Thymus (tissue), 11 donors: ENCODE measurements at regions not wholly inside any gene's neighbourhood (a gene's known extent, or its start where the extent isn't known, plus 50 kb on each side); places are given as distances from the start of the nearest gene placed in this dataset.

Source experiments
- DNase-seq, 9 donors: peaks; one replicate each; pipeline ENCODE4 v3.0.0-alpha.2; 2013; ENCODE audit warnings: low spot score in 9 of 9, low read depth in 6 of 9, missing footprints in 1 of 9
- H3K27ac ChIP-seq, 2 donors: one replicate each; pipeline ENCODE4 v1.5.1; 2013; ENCODE audit warnings: control low read depth in 1 of 2, low read depth in 1 of 2, low read length in 1 of 2, mild to moderate bottlenecking in 1 of 2, moderate library complexity in 1 of 2
- H3K27me3 ChIP-seq, 2 donors: one replicate each; pipeline ENCODE4 v1.5.1; 2013; ENCODE audit warnings: low read length in 1 of 2; ENCODE audit not compliant: control insufficient read depth in 2 of 2, insufficient read depth in 1 of 2
- H3K36me3 ChIP-seq, 2 donors: one replicate each; pipeline ENCODE4 v1.5.1; 2013; ENCODE audit warnings: low read length in 1 of 2, mild to moderate bottlenecking in 1 of 2, moderate library complexity in 1 of 2; ENCODE audit not compliant: control insufficient read depth in 2 of 2, insufficient read depth in 2 of 2
- H3K4me1 ChIP-seq, 2 donors: one replicate each; pipeline ENCODE4 v1.5.1; 2013; ENCODE audit warnings: low read length in 2 of 2; ENCODE audit not compliant: control insufficient read depth in 2 of 2, insufficient read depth in 2 of 2
- H3K4me3 ChIP-seq, 2 donors: one replicate each; pipeline ENCODE4 v1.5.1; 2013; ENCODE audit warnings: low read length in 2 of 2, control low read depth in 1 of 2, mild to moderate bottlenecking in 1 of 2
- H3K9me3 ChIP-seq, 2 donors: one replicate each; pipeline ENCODE4 v1.5.1; 2013; ENCODE audit warnings: low read length in 1 of 2, mild to moderate bottlenecking in 1 of 2; ENCODE audit not compliant: control insufficient read depth in 2 of 2, insufficient read depth in 1 of 2
- WGBS: extraction: QIAGEN DNeasy Blood & Tissue Kit; methylation state at CpG from one replicate; pipeline ENCODE4 v1.1.7; 2013; 5-methylcytosine and 5-hydroxymethylcytosine counted together
- donor health status: healthy.

- Histone ChIP-seq H3K27ac (no peak overlapping the region), H3K27me3 (no peaks in the 10 kb centered on the region), H3K4me3 (no peak overlapping the region), H3K36me3 (no peaks in the 10 kb centered on the region), H3K4me1 (no peaks in the 10 kb centered on the region), H3K9me3 (no peaks in the 10 kb centered on the region)
- WGBS: 94% methylated on average over 4 of the region's 4 CpGs
- DNase-seq: no peak
Measured at GRCh38 chr5:34511063-34511462, 145.1 kb upstream of the RAI14 start.

DNA sequence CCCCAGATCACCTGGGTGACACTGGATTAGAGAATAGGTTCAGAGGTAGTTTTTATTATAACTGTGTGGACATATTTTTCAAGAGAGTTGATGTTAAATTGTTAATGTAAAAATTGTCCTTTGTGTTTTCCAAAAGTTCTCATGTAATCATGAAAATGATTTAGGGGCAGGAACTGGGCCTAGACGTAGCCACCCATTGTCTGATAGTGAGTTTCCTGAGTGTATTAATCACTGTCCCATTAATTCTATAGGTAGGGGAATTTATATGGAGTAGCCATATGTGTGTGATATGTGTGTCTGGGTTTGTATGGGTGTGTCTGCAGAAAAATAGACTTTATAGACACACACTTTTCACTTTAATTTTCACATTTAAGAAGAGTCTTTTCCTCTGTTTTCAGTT, 144.6 kb upstream of the RAI14 start:
- H3K27me3 ChIP-seq: no peaks in the 10 kb centered on the region
- H3K9me3 ChIP-seq: no peaks in the 10 kb centered on the region
- H3K27ac ChIP-seq: no peak overlapping the region
- H3K36me3 ChIP-seq: no peaks in the 10 kb centered on the region
- DNase-seq: no peak
- WGBS: 100% methylated on average over 1 of the region's 1 CpG
- no peaks in the 10 kb centered on the region for H3K4me1 ChIP-seq
- H3K4me3 ChIP-seq: no peak overlapping the region

DNA sequence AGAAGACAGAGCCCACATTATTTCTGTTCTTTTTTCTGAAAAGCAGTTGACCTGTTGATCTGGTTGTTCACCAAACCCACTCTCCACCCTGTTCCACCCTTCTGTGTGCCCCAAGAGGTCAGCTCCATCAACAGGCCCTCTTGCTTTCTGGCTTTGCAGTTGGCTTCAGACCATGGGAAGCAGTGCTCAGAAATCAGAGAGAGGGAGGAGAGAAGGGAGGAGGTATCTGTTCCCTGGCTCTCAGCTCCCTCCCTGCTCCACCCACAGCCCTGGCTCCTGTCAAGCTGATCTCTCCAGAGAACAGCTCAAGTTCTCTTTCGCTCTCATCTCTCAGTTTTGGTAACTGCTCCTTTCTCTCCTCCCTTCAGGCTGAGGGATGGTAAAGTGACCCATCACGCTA, 144.2 kb upstream of the RAI14 start:
- Histone ChIP-seq H3K36me3 (no peaks in the 10 kb centered on the region), H3K27me3 (no peaks in the 10 kb centered on the region), H3K4me1 (no peaks in the 10 kb centered on the region), H3K4me3 (no peak overlapping the region), H3K27ac (no peak overlapping the region), H3K9me3 (no peaks in the 10 kb centered on the region)
- WGBS: 94% methylated on average over 2 of the region's 2 CpGs
- DNase-seq: no peak

GRCh38 chr5:34516166-34516565, 140.0 kb upstream of the RAI14 start:
- Histone ChIP-seq H3K27ac (no peak overlapping the region), H3K27me3 (no peaks in the 10 kb centered on the region), H3K36me3 (no peaks in the 10 kb centered on the region), H3K4me3 (no peak overlapping the region), H3K9me3 (no peaks in the 10 kb centered on the region), H3K4me1 (no peaks in the 10 kb centered on the region)
- 100% methylated on average over 1 of the region's 1 CpG for WGBS
- DNase-seq: no peak

- Histone ChIP-seq H3K27me3 (no peaks in the 10 kb centered on the region), H3K4me1 (no peaks in the 10 kb centered on the region), H3K36me3 (no peaks in the 10 kb centered on the region), H3K27ac (no peak overlapping the region), H3K4me3 (no peak overlapping the region), H3K9me3 (no peaks in the 10 kb centered on the region)
- no peak for DNase-seq
- WGBS: 96% methylated on average over 6 of the region's 6 CpGs
Measured at GRCh38 chr5:34516686-34517085, 139.4 kb upstream of the RAI14 start.

DNA sequence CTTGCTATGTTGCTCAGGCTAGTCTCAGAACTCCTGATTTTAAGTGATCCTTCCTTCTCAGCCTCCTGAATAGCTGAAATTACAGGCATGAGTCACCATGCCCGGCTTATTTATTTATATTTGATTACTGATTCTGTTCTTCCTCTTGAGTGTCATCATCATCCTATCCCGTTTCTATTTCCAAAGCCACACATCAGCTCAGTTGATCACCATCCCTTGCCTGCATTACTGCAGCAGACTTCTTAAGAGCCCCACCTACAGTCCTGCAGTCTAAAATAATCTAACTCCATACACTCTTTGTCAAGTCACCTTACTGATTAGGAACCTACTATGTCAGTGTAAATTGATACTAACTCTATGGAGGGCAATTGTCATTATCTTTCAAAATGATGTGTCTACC, 138.9 kb upstream of the RAI14 start:
- WGBS: 46% methylated on average over 2 of the region's 2 CpGs
- Histone ChIP-seq H3K9me3 (no peaks in the 10 kb centered on the region), H3K27ac (no peak overlapping the region), H3K36me3 (no peaks in the 10 kb centered on the region), H3K4me1 (no peaks in the 10 kb centered on the region), H3K4me3 (no peak overlapping the region), H3K27me3 (no peaks in the 10 kb centered on the region)
- DNase-seq: no peak

DNA sequence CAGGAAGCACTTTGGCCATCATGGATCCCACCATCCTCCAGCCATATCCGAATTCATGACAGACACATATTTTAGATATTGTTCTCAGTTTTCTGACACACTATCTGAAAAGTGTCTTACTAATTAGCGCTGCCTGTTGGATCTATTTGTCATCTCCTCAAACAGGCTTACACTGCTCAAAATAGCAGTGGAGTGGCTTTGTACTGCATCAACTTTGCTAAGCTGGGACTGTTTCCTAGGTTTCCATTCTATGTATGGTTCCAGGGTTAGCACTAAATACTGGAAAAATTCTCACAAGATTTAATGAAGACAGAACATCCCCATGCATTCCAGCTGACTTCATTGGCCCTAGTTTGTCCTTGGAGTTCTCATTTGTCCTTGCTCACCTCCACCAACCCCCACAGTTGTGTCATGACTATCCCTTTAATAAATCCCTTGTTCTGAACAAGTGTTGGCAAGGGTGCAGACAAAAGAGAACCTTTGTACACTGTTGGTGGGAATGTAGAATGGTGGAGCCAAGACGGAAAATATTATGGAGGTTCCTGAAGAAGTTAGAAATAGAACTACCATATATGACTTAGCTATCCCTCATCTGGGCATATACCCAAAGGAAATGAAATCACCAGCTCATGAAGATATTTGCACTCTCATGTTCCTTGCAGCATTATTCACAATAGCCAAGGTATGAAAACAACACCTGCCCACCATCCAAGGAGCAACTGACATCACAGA, 136.5 kb upstream of the RAI14 start:
- no peaks in the 10 kb centered on the region for H3K36me3 ChIP-seq
- no peaks in the 10 kb centered on the region for H3K4me1 ChIP-seq
- no peaks in the 10 kb centered on the region for H3K27me3 ChIP-seq
- 96% methylated on average over 3 of the region's 3 CpGs for WGBS
- no peak overlapping the region for H3K27ac ChIP-seq
- H3K9me3 ChIP-seq: no peaks in the 10 kb centered on the region
- DNase-seq: no peak
- no peak overlapping the region for H3K4me3 ChIP-seq

GRCh38 chr5:34521628-34522290, 134.4 kb upstream of the RAI14 start:
- Histone ChIP-seq H3K27me3 (no peaks in the 10 kb centered on the region), H3K9me3 (no peaks in the 10 kb centered on the region), H3K36me3 (no peaks in the 10 kb centered on the region), H3K27ac (no peak overlapping the region), H3K4me3 (no peak overlapping the region), H3K4me1 (no peaks in the 10 kb centered on the region)
- no peak for DNase-seq
- WGBS: 95% methylated on average over 8 of the region's 8 CpGs

GRCh38 chr5:34522599-34523386, 133.3 kb upstream of the RAI14 start:
- Histone ChIP-seq H3K27me3 (no peaks in the 10 kb centered on the region), H3K9me3 (no peaks in the 10 kb centered on the region), H3K4me1 (no peaks in the 10 kb centered on the region), H3K36me3 (no peaks in the 10 kb centered on the region), H3K4me3 (no peak overlapping the region), H3K27ac (no peak overlapping the region)
- DNase-seq: peak; percentile 4 to 67 (median 41)
- WGBS: 54% methylated on average over 11 of the region's 11 CpGs
